Upper lobe of left lung (tissue), 6 donors: ENCODE measurements at regions not wholly inside any gene's neighbourhood (a gene's known extent, or its start where the extent isn't known, plus 50 kb on each side); places are given as distances from the start of the nearest gene placed in this dataset.

Experiments used
- ATAC-seq, 2 donors: fragments of 200-7000 bp; cut with Tn5 transposase; one replicate each; pipeline ENCODE4 v1.9.1; 2022; ENCODE audit warnings: mild to moderate bottlenecking in 2 of 2, moderate library complexity in 2 of 2; ENCODE audit not compliant: low FRiP score in 2 of 2
- DNase-seq, 2 donors: peaks; one replicate each; pipeline ENCODE4 v3.0.0-alpha.2; 2019 to 2020
- H3K27ac ChIP-seq, 4 donors: fragments of 200-600 bp; sonication (generic); one replicate each; pipeline ENCODE4 v1.5.1; 2016 to 2019
- H3K27me3 ChIP-seq, 4 donors: fragments of 200-600 bp; sonication (generic); one replicate each; pipeline ENCODE4 v1.5.1; 2017 to 2019
- H3K36me3 ChIP-seq, 4 donors: fragments of 200-600 bp; sonication (generic); one replicate each; pipeline ENCODE4 v1.5.1; 2016 to 2019
- H3K4me1 ChIP-seq, 4 donors: fragments of 200-600 bp; sonication (generic); one replicate each; pipeline ENCODE4 v1.5.1; 2018 to 2019
- H3K4me3 ChIP-seq, 4 donors: fragments of 200-600 bp; sonication (generic); one replicate each; pipeline ENCODE4 v1.5.1; 2017 to 2019; ENCODE audit warnings: mild to moderate bottlenecking in 2 of 4, moderate library complexity in 1 of 4
- H3K9me3 ChIP-seq, 4 donors: fragments of 200-600 bp; sonication (generic); one replicate each; pipeline ENCODE4 v1.5.1; 2018 to 2019
- CTCF ChIP-seq, 6 experiments: fragments of 450-650 bp in 4 of 6; fragments of 200-600 bp in 2 of 6; sonication (generic) in 2 of 6; IDR thresholded peaks; one replicate each; pipeline ENCODE4 v1.5.1; 2016 to 2019; ENCODE audit warnings: antibody characterized with exemption in 6 of 6
- EP300 ChIP-seq, 4 donors: sonication (generic); formaldehyde crosslinking; IDR thresholded peaks; one replicate each; pipeline ENCODE4 v1.5.1; 2017; ENCODE audit warnings: antibody characterized with exemption in 4 of 4, control low read depth in 2 of 4
- POLR2A ChIP-seq, 4 donors: fragments of 450-650 bp; IDR thresholded peaks; one replicate each; pipeline ENCODE4 v1.5.1; 2016 to 2017; ENCODE audit warnings: antibody characterized with exemption in 4 of 4, mild to moderate bottlenecking in 2 of 4
- POLR2AphosphoS5 ChIP-seq, 2 donors: sonication (generic); formaldehyde crosslinking; IDR thresholded peaks; one replicate each; pipeline ENCODE4 v1.5.1; 2017; ENCODE audit warnings: antibody characterized with exemption in 2 of 2
- WGBS, 2 donors: methylation state at CpG; one replicate each; pipeline ENCODE4 v1.1.5; 2017 to 2018; 5-methylcytosine and 5-hydroxymethylcytosine counted together
- donor health status: DM: no; HTN: no; CAD: no; lungs with moderate emphysema.
- donor health status: DM: no; HTN: yes; CAD: no; lungs with severe emphysema.

DNA sequence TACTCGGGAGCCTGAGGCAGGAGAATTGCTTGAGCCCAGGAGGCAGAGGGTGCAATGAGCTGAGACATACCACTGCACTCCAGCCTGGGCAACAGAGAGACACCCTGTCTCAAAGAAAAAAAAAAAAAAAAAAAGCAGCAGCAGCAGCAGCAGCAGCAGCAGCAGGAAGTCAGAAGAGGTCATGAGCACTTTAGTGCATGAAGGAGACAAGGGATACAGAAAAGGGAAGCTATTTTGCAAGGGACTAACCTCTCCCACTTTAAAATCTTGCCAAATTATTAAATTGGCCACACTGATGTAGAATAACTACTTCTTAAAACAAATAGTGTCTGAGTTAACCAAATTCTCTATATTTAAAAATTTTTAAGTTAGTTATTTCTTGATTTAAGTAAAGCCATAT, 113.4 kb upstream of the PDE1A start:
- no peak for DNase-seq
- Histone ChIP-seq H3K27ac (no peak overlapping the region), H3K36me3 (no peaks in the 10 kb centered on the region), H3K4me3 (no peak overlapping the region), H3K9me3 (no peaks in the 10 kb centered on the region), H3K4me1 (no peaks in the 10 kb centered on the region), H3K27me3 (no peaks in the 10 kb centered on the region)
- TF ChIP-seq POLR2AphosphoS5 (IDR thresholded peaks at IDR 0.05) (no peak), CTCF (IDR thresholded peaks at IDR 0.05) (no peak), EP300 (IDR thresholded peaks at IDR 0.05) (no peak), POLR2A (IDR thresholded peaks at IDR 0.05) (no peak)
- ATAC-seq = peak in 1 of 2 donors; percentile 56
- 86 to 88% methylated on average over 1 of the region's 1 CpG for whole genome bisulfite sequencing, 2 donors

DNA sequence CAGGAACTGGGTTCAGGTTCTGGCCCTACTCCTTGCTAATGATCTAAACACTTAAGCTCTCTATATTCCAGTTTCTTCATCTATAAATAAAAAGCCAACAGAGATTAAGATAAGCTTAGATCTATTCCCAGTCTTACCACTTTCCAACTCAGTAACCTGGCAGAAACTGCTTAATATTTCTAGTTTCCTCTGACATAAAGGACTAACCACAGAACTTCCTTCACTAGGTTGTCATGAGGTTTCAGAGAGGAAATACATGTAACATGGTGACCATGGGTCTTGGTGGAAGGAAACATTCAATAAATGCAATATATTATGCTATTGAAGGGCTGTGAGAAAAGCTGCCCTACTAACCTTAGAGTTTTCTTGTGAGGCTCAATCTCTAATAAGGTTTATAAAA, 114.4 kb upstream of the PDE1A start:
- DNase-seq = no peak
- Histone ChIP-seq H3K27ac (no peak overlapping the region), H3K27me3 (no peaks in the 10 kb centered on the region), H3K4me1 (no peaks in the 10 kb centered on the region), H3K4me3 (no peak overlapping the region), H3K9me3 (no peaks in the 10 kb centered on the region), H3K36me3 (no peaks in the 10 kb centered on the region)
- no peak for ATAC-seq
- TF ChIP-seq EP300 (IDR thresholded peaks at IDR 0.05) (no peak), POLR2A (IDR thresholded peaks at IDR 0.05) (no peak), CTCF (IDR thresholded peaks at IDR 0.05) (no peak), POLR2AphosphoS5 (IDR thresholded peaks at IDR 0.05) (no peak)

GRCh38 chr2:182542501-182543258, 115.8 kb upstream of the PDE1A start:
- no peak overlapping the region for H3K4me3 ChIP-seq
- H3K4me1 ChIP-seq = no peaks in the 10 kb centered on the region
- H3K36me3 ChIP-seq = no peaks in the 10 kb centered on the region
- H3K27ac ChIP-seq = peak overlapping the region in 1 of 4 donors; percentile 27
- peak in 1 of 2 donors; percentile 40 for ATAC-seq
- no peak for DNase-seq
- no peaks in the 10 kb centered on the region for H3K9me3 ChIP-seq
- no peak for TF ChIP-seq POLR2AphosphoS5 (IDR thresholded peaks at IDR 0.05)
- no peaks in the 10 kb centered on the region for H3K27me3 ChIP-seq
- 76 to 84% methylated on average over 6 of the region's 6 CpGs for WGBS, 2 donors

DNA sequence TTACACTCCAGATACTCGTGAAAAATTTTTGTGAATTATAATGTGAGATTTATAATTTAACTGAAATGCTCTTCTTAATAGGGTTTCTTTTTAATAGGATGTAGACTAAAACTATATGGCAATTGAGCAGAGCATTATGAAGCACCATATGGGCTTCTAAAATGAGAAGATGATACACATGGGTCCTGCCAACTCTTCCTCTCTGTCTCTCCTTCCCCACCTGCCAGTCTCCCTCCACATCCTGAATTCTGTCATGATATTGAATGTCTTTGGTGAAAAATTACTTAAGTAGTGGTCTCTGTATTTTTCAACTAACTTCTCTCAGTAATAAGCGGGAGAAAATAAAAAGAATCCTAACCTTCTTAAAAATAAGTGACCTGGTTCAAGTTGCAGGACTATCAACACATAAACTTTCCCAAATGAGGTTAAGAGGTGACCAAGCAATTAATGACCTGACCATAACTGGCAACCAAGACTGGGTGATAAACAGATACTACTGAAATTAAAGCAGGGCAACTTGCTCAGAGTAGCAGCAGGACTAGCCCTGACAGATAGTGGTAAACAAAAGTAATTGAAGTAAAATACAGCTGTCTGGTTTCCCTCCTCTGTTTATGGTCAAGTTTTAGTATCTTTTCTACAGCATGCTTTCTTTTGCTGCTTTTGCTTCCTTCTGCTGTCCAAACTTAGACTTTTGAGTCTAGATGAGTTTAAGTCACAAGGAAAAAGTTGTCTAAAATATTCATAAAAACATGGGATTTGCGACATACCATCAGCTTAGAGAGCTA, 117.1 kb upstream of the PDE1A start:
- Histone ChIP-seq H3K4me1 (no peaks in the 10 kb centered on the region), H3K36me3 (no peaks in the 10 kb centered on the region), H3K27ac (no peak overlapping the region), H3K4me3 (no peak overlapping the region), H3K9me3 (no peaks in the 10 kb centered on the region), H3K27me3 (no peaks in the 10 kb centered on the region)
- DNase-seq = no peak
- 85 to 86% methylated on average over 3 of the region's 3 CpGs for WGBS, 2 donors
- ATAC-seq = no peak
- no peak for TF ChIP-seq POLR2AphosphoS5 (IDR thresholded peaks at IDR 0.05)
- TF ChIP-seq POLR2A (IDR thresholded peaks at IDR 0.05) = no peak
- TF ChIP-seq EP300 (IDR thresholded peaks at IDR 0.05) = no peak

GRCh38 chr2:182545420-182546167, 118.8 kb upstream of the PDE1A start:
- TF ChIP-seq CTCF (IDR thresholded peaks at IDR 0.05) = no peak
- no peak for TF ChIP-seq POLR2AphosphoS5 (IDR thresholded peaks at IDR 0.05)
- no peak for TF ChIP-seq POLR2A (IDR thresholded peaks at IDR 0.05)
- TF ChIP-seq EP300 (IDR thresholded peaks at IDR 0.05) = no peak
- DNase-seq = no peak
- no peak overlapping the region for H3K4me3 ChIP-seq
- no peak for ATAC-seq
- H3K36me3 ChIP-seq = no peaks in the 10 kb centered on the region
- H3K27me3 ChIP-seq = no peaks in the 10 kb centered on the region
- no peaks in the 10 kb centered on the region for H3K9me3 ChIP-seq
- H3K27ac ChIP-seq = no peak overlapping the region
- WGBS, 2 donors = 80 to 81% methylated on average over 3 of the region's 3 CpGs
- H3K4me1 ChIP-seq = no peaks in the 10 kb centered on the region
